Stimulated activated CD4-positive, alpha-beta T cell treated with anti-CD3 and anti-CD28 coated beads, Interleukin-12 subunit alpha, Interleukin-12 subunit beta, amount 100 ng/mL, for 24 hours (primary cell): ENCODE measurements at regions not wholly inside any gene's neighbourhood (a gene's known extent, or its start where the extent isn't known, plus 50 kb on each side); places are given as distances from the start of the nearest gene placed in this dataset.
"Not testable (repeated sequence)": the region's sequence is repeated elsewhere in the genome, so short reads cannot be mapped to it uniquely, and the experiment has no call there.

Experiments
- DNase-seq, 2 experiments: peaks; one replicate each; pipeline ENCODE4 v3.0.0-alpha.2; 2020; ENCODE audit warnings: low read depth in 2 of 2

DNA sequence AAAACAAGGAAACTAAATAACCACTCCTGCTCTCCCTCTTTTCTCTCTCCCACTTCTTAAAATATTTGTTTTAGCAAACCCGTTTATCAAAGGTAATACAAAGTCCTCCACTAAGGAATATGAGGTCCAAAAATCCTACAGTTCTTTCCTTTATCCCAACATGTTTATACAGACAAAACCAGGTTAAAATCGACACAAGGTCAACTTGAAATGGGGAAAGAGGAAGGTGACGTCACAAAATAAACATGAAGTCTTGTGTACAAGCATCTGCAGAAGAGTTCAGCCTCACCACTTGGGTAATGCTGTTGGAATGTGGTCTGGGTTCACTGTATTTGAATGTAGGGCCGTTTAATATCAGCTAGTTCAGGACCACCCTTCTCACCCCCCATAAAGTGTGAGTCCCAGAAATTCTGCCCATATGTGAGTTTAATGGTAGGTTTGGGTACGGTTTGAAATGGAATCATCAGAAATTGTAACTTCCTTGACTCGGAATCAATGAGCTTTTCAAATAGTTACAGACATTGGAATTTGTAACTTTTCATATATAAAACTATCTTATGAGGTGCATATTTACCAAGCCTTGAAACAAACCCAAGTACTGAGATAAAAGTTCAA lies 120.0 kb upstream of the SLC38A2 start:
- DNase-seq, result no peak

DNA sequence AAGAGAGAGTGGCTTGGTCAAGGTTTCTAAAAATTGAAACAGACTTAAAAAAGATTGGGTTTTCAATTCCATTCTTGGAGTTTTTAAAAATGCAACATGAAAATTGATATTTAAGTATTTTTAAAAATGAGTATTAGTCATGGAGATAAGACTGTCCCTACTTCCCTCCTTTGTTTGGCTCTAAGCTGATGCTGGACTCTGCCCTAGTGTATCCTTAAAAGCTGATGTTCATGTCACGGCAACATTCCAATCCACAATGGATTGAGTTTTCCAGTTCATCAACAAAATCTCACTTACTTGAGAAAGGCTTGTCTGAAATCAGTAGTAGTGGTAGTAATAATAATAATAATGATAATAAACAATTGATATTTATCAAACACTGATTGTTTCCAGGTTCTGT lies 119.0 kb upstream of the SLC38A2 start:
- no peak for DNase-seq

DNA sequence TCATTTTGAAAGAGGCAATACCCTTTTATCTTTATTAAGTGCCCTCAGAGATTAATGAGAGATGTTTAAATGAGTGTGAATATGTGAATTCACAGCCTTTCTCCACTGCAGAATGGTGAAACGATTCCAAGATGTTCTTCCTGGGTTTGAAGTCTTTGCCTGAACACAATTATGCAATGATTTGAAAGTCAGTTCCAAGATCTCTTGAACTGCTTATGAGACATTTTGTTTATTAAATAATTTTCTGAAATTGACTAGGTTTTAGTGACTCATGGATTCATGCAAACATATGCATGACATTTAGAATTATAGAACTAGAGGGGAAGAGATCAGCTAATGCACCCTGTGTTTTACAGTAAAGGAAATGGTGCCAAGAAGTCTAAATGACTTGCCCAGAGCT lies 118.1 kb upstream of the SLC38A2 start:
- DNase-seq, result no peak

DNA sequence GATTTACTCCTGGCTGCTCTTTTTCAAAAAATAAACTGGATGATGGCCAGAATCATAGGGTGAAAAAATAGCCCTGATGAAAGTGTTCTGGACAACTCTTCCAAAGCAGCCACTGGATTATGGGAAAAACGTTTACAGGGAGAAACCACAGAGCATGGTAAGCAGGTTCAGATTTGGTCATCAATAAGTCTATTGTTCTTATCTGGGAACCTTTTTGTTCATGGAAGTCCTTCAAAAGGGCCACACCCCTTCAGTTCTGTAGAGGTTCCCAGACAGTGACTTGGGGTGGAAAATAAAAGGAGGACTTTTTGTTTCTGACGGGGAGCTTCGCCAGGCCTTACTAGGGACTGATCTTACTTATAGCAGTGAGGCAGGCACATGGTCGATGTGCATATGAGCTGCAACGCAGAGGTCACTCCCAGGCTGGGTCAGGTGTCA lies 117.4 kb upstream of the SLC38A2 start:
- no peak for DNase-seq

DNA sequence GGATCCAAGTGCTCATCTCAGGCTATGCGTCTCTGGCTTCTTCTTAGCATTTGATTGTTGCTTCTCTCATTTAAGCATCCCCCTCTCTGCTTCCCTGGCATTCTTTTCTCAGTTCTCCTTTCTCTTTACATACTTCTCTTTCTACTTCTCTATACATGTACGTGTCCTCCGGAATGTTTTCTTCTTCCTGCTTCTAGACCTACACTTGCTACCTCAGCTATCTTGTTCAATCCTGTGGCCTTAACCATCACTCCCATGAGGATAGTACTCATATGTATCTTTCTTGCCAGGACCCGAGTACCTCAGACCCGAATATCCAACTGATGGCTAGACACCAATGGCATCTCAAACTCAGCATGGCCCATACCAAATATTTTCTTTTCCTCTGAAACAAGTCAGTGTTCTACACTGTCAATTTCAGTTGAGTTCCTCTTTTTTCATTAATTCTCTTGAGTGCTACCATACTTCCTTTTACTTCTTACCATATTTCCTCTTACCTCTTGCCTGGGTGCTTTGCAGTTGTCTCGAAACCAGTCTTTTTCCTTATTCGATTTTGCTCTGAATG lies 115.1 kb upstream of the SLC38A2 start:
- no peak for DNase-seq

DNA sequence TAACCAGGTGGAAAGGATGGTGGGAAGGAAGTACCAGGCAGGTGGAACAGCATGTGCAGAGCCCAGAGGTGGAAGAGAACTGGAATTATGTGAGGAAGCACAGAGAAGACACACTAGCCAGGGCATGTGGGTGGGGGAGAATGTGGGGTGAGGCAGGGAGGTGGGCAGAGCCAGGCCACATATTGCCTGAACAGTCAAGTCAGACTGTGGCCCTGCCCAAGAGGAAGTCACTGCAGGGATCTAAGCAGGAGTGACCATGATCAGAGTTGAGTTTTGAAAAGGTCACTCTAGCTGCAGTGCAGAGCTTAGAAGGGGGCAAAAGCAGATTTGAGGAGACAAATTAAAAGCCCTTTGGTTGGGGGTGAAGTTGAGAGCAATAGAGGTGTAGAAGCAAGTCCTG lies 114.0 kb upstream of the SLC38A2 start:
- no peak for DNase-seq

DNA sequence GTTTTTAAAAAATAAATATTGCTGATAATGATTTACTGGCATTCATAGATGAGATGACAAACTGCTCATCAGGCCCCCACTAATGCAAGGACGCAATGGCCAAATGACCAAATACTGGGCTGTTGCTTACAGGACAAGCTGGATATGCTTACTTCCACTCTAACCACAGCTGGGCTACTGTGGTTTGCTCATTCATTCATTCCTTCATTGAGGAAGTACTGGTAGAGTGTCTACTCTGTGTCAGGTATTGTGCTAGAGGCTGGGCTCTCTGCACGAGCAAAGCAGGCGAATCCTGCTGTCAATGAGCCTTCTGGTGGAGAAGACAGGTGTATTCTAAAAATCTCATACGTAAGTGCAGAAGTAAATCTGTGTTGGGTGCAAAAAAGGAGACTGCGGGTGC lies 113.3 kb upstream of the SLC38A2 start:
- DNase-seq, result no peak

DNA sequence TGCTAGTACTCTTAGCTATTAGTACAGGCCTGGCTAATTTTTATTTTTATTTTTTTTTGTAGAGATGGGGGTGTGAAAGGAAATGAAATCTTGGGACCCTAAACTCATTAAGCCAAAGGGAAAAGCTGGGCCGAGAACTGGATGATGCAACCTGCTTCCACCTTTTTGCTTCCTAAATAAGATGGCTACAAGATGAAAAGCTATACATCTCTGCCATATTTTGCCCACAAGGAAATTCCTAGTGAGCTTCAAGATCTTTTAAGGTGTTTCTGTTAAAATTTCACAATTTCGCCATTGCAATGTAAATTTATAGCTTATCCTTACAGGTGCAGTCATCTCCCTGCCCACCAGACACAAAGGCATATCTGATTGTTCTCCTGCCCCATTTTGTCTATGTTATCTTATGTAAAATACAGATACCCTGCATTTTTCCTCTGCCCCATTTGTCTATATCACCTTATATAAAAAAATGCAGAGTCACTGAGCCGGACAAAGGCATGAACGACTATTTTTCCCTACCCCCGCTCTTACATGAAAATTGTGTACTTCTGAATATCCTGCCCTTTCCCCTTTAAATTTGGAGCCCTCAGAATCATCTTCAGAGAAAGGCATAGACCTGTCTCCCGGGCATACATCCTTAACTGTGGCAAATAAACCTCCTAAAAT lies 112.0 kb upstream of the SLC38A2 start:
- no peak for DNase-seq

DNA sequence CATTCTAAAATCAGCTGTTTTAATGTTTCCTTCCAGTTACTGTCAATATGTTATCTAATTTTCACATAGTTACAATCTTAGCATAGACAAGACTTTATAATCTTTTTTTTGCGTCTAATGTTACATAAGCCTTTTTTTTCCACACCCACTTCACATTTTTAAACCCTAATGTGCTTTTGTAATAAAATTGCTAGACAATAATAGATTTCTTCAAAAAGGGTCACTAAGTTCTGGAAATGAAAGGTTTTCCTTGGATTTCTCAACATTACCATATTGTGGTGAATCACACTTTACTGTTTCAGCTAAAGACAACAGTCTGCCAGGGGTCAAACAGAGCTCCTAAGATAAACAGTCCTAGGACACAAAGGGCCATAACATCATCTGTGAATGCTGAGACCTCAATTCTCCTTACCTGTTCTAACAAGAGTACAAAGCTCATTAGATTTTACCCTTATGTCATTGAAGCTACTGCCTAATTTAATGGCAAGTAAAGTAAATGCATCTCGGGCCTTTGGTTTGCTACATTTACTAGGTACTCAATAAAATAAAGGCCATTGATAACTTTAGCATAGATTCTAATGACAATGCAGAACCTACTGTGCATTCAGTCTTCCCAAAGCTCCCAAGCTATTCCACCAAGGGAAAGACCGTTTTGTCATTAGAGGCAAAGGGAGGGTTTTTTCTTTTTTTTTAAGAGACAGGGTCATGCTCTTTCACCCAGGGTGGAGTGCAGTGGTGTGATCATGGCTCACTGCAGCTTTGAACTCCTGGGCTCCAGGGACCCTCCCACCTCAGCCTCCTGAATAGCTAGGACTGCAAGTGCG lies 111.2 kb upstream of the SLC38A2 start:
- DNase-seq, result no peak

DNA sequence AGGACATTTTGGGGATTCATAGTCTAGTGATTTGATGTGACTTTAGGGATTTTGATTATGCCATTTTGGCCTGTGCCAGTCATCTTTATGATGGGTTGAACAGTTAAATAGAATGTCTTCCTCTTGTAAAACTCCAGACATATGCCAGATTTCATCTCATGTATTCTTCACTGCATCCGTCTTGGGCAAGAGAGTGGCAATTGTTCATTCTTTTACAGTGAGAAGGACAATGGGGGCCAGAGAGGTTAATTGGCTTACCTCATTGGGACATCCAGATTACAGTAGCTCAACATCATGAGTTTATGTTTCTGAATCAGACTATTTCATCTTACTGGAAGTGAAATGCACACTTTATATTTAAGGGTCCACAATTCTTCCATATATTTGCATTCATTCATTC lies 108.2 kb upstream of the SLC38A2 start:
- DNase-seq, result no peak

DNA sequence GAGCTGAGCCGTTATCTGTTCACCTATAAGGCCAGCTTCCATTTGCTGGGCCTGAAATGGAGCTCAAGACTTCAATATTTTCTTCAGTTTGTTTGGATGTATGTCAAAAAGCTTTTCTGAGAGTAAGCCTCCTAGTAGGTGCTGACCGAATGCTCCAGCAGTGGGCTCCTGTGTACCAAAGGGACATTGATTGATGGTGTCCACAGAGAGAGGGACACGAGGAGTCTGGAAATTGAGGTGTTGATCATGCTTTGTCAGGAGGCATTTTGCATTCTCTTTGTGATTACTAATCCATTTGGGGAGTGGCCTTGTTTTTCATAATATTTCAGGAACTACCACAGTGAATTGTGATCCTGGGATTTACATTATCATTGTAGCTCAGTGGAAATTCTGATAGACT lies 107.7 kb upstream of the SLC38A2 start:
- no peak for DNase-seq

DNA sequence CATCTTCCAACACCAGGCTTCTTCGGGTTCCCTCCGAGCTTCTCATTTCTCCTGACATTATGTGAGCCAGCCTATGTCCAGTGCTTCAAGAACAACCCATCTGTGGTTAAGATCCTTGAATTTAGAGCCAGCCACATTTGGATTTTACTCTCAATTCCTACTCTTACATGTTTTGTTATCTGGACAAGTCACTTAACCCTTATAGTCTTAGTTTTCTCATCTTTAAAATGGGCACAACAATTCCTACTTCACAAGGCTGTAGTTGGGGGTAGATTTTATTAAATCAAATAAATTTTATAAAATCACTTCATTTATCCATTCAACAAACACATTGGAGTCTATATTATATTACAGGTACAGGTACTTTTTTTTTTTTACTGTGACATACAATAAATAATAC lies 105.5 kb upstream of the SLC38A2 start:
- DNase-seq, result no peak

DNA sequence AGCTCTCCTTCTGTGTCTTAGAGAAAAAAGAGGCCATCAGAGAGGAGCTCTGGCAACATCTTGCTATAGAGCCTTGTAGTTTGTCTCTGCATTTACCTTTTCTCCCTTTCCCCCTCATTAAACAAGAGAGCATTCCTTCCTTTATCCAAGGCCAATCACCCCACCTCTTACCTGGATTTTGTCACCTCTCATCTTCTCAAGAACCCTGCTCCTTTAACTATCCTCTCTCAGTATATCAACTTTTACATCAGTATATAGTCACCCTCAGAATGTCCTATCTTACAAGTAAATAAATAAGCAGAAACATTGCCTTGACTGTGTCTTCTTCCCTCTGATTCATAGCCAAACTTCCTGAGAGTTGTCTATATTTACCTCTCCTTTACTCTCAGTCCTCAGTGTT lies 105.0 kb upstream of the SLC38A2 start:
- DNase-seq, result no peak

DNA sequence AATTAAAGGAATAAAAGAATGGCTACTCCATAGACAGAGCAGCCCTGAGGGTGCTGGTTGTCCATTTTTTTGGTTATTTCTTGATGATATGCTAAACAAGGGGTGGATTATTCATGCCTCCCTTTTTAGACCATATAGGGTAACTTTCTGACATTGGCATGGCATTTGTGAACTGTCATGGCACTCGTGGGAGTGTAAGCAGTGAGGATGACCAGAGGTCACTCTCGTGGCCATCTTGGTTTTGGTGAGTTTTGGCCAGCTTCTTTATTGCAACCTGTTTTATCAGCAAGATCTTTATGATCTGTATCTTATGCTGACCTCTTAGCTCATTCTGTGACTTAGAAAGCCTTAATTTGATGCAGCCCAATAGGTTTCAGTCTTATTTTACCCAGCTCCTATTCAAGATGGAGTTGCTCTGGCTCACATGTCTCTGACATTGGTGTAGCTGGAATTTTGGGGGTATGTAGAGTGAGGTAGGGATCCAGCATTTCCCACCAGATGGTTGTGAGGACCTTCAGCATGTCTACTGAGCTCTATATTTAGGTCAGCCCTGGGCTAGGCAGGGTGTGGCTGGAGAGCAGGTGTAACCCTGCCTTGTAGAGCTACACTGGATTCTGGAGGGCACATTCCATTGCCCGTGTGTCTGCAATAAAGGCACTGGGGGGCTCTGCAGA lies 103.5 kb upstream of the SLC38A2 start:
- DNase-seq, result no peak

DNA sequence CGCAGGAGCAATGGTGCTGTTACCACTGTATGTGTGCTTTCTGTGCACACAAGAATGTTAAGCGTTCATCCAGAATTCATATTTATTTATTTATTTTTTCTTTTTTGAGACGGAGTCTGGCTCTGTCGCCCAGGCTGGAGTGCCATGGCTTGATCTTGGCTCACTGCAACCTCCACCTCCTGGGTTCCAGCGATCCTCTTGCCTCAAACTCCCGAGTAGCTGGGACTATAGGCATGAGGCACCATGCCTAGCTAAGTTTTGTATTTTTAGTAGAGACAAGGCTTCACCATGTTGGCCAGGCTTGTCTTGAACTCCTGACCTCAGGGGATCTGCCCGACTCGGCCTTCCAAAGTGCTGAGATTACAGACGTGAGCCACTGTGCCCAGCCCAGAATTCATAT lies 101.8 kb upstream of the SLC38A2 start:
- not testable (repeated sequence) for DNase-seq

DNA sequence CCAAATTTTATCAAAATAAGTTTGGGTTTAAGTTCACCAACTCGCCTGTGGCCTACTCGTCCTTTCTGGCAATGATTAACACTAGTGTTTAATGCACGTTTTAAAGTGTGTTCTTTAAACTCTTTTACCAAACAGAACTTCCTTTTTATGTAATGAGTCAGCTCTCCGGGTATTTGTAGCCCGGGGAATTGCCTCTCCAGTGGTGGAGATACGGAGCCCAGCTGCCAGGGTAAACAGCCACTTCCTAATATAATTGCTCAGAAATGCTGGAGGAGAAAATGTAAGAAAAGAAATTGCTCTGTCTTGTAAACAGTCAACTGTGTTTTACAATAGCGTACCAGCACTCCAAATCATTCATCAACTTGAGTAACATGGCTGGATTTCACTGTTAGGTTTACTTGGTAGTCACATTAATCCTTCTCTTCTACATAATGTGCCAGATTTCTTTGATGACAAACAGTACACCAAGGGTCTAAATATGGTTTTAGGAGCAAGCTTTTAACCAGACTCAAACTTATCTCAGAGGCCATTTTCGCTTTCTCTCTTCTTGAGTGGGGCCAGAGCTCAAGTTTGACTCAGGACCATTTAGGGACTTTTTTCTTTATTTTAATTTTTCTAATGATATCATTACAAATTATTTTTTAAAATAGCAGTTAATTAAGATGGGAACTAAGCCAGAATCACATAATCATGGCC lies 101.2 kb upstream of the SLC38A2 start:
- no peak for DNase-seq

DNA sequence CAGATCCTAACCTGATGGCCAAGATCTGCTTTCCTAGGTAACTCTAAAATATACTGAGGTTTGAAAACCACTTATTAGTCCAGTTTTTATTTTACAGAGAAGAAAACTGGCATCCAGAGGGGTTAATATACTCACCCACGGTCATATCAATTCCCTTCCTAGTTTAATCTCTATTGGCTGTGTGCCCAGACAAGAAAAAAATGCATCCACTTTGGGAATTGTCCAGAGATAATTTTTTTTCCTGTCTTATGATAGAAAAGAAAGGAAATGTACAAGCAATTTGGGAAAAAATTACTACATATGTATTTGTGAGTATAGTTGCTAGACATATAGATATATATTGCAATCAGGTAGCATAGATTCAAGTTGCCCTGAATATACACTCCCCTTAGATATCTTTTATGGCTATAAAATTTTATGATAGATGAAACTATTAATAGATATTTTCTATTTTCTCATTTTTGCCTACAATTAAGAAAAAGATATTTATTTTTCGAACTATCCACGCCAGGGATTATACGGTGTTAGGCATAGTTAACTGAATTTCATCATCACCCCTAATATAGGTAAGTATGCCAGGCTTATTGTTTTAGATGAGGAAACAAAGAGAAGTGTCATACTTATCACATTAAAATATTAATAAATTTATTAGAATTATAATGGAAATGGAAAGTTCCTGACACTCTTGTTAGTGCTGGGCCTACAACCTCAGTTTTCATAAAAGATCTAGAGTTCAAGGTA lies 100.5 kb upstream of the SLC38A2 start:
- DNase-seq, result no peak

DNA sequence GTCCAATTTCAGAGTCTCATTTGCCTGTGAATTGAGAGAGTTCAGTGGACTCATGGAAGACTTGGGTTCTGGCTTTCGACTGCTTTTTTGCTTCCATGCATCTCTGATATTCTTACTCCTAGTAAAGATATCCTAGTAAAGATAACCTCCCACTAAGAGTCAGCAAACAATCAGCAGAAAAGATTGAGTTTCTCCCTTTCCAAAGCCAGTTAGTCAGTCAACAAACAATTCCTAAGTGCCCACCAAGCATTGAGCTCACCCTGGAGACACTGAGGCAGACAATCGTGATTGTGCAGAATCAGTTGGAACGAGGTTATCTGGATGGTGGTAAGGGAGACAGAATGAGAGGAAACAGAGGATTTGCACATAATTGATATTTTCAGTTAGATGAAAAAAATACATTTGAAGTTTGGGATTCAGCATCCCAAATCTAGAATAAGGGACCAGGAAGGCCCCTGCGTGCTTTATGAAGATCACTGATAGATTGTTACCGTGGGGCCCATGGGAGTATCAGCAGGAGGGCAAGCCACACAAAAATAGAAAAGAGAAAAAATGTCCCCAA lies 99.7 kb upstream of the SLC38A2 start:
- DNase-seq, result no peak

DNA sequence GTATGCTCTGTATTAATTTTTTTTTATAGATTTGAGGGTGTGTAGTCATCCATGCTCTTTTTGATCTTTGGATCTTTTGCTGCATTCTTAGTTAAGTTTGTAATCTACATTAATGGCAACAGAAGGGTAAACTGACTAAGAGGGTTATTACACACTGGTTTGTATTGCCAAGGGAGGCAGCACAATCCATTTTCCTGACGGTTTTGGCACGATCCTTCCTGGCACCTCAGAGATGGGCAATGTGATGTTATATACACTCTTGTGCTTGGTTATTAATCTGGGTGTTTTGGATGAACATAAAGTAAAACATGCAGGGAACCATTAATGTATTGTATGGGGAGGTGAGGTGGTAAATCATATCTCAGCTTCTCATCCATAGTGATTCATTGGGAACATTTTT lies 98.8 kb upstream of the SLC38A2 start:
- no peak for DNase-seq

DNA sequence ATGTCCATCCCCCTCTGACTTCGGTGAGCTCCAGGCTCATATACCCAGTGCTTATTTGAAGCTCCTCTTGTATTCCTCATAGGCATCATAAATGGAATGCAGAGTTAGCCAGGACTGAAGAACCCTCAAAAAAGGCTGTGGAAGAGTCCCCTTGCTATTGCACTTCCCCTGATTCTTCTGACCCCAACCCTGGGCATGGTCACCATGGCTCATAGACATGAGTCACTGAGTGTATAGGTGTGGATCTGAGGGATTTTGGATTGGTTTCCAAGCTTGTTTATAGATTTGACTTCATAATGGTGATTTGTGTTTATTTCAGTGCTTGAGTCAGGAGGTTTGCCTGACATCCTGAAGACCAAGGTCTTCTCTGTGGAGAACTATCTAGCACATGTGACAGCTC lies 98.4 kb upstream of the SLC38A2 start:
- DNase-seq, result no peak
